AG04450 (cell line): ENCODE measurements at regions not wholly inside any gene's neighbourhood (a gene's known extent, or its start where the extent isn't known, plus 50 kb on each side); places are given as distances from the start of the nearest gene placed in this dataset.

ENCODE experiments used
- CTCF ChIA-PET: fragments of 300-600, 350-600 bp; formaldehyde crosslinking; extraction: SDS; loops from one replicate; lab custom pipeline; 2022; ENCODE audit warnings: antibody characterized with exemption, inconsistent platforms; lab: Charles Lee
- POLR2A ChIA-PET: fragments of 350-600 bp; formaldehyde crosslinking; extraction: SDS; loops from one replicate; lab custom pipeline; 2021; ENCODE audit warnings: antibody characterized with exemption, inconsistent platforms; lab: Yijun Ruan, JAX
- DNase-seq: peaks from one replicate; pipeline ENCODE4 v3.0.0-alpha.2; 2011; ENCODE audit warnings: low read depth, low spot score
- H3K27ac ChIP-seq: one replicate; pipeline ENCODE4 v1.5.1; 2012; ENCODE audit warnings: low read depth, low read length, control low read depth
- H3K27me3 ChIP-seq: one replicate; pipeline ENCODE4 v1.6.0; 2012; ENCODE audit warnings: low read length; ENCODE audit not compliant: control insufficient read depth, insufficient read depth
- H3K4me3 ChIP-seq: 2 replicates; pipeline ENCODE4 v1.5.1; 2011; ENCODE audit warnings: mild to moderate bottlenecking, low read depth, low read length, control low read depth
- H3K9me3 ChIP-seq: 2 replicates; pipeline ENCODE4 v1.5.1; 2012; ENCODE audit warnings: low read length; ENCODE audit not compliant: control insufficient read depth, insufficient read depth
- CTCF ChIP-seq: IDR thresholded peaks from 2 replicates; pipeline ENCODE4 v1.5.1; 2011; ENCODE audit warnings: low read depth, low read length, control low read depth, inconsistent platforms

DNA sequence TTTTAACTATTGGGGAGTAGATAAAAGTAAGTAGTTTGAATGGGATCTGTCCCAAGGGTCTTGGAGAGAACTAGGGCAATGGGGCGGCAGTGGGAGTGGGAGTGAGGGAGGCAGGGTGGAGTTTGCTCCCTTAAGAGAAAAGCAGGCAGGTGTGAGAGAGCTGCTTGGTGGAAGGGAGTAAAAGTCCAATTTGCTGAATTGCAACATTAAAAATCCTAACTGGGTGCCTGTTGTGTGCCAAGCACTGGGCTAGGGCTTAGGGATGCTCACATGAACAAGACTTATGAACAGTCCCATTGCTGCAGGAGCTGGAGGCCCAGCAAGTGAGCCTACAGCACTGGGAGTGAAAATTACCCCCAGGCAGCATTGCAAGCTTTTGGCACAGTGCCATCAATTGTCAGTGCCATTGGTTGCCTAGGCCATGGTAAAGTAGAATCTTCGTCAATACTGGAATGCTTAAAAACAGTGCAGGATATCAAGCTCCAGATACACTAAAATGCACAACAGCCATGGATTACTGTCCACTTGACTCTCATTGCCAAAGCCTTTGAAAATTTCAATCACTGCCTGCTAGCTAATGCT lies 277.7 kb upstream of the JARID2 start:
- Histone ChIP-seq H3K4me3 (no peak overlapping the region), H3K27me3 (no peaks in the 10 kb centered on the region), H3K9me3 (no peaks in the 10 kb centered on the region), H3K27ac (no peak overlapping the region)
- DNase-seq = no peak
- CTCF ChIA-PET = no interaction called here
- POLR2A ChIA-PET = no interaction called here
- TF ChIP-seq CTCF = no peak

DNA sequence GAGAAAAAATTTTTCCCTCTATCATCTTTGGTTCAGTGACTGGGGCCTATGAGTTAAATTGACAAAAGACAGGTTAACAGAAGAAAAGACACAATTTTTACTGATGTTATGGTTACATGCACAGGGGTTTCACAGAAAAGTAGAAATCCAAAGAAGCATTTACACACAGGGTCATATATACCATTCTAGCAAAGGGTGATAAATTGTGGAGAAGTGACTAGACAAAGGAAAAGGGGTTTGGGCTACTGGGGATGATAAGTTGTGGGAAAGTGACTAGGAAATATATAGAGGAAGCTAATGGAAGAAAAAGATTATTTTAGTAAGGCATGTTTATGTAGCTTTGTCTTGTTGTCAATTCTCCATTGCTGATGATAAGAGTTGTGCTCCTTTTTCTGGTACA lies 276.7 kb upstream of the JARID2 start:
- H3K27ac ChIP-seq = no peak overlapping the region
- TF ChIP-seq CTCF = no peak
- ChIA-PET POLR2A (no interaction called here), CTCF (no interaction called here)
- no peak overlapping the region for H3K4me3 ChIP-seq
- H3K27me3 ChIP-seq = no peaks in the 10 kb centered on the region
- DNase-seq = no peak
- no peaks in the 10 kb centered on the region for H3K9me3 ChIP-seq

- Histone ChIP-seq H3K4me3 (no peak overlapping the region), H3K27ac (no peak overlapping the region), H3K9me3 (no peaks in the 10 kb centered on the region), H3K27me3 (no peaks in the 10 kb centered on the region)
- TF ChIP-seq CTCF = no peak
- DNase-seq = no peak
- ChIA-PET CTCF (no interaction called here), POLR2A (interaction anchor here (0.7 kb wide), 1 partner anchor 440 kb away, joined by 6 read pairs; no protein-coding TSS in a partner anchor)
Measured at GRCh38 chr6:14972379-14973067, 273.3 kb upstream of the JARID2 start.

- TF ChIP-seq CTCF = no peak
- CTCF ChIA-PET = no interaction called here
Measured at GRCh38 chr6:14974372-14974771, 271.5 kb upstream of the JARID2 start.

GRCh38 chr6:14974792-14975470 lies 270.9 kb upstream of the JARID2 start:
- CTCF ChIA-PET = interaction anchor here (0.7 kb wide), 1 partner anchor 453 kb away, joined by 4 read pairs; no protein-coding TSS in a partner anchor
- Histone ChIP-seq H3K27ac (no peak overlapping the region), H3K9me3 (no peaks in the 10 kb centered on the region), H3K27me3 (no peaks in the 10 kb centered on the region), H3K4me3 (no peak overlapping the region)
- no peak for TF ChIP-seq CTCF
- POLR2A ChIA-PET = no interaction called here
- DNase-seq = no peak

More at GRCh38 chr6:14974372-14974771, 271.5 kb upstream of the JARID2 start:
- POLR2A ChIA-PET = no interaction called here
- Histone ChIP-seq H3K27ac (no peak overlapping the region), H3K4me3 (no peak overlapping the region), H3K9me3 (no peaks in the 10 kb centered on the region), H3K27me3 (no peaks in the 10 kb centered on the region)
- DNase-seq = no peak
